KMS-11 (cell line): ENCODE measurements at regions not wholly inside any gene's neighbourhood (a gene's known extent, or its start where the extent isn't known, plus 50 kb on each side); places are given as distances from the start of the nearest gene placed in this dataset.

Source experiments
- H2AFZ ChIP-seq: fragments of 200-600 bp; sonication (generic); 2 replicates; pipeline ENCODE4 v1.6.1; 2016; ENCODE audit warnings: antibody characterized with exemption, mixed run types, low read depth
- H3K27ac ChIP-seq: fragments of 200-600 bp; sonication (generic); 2 replicates; pipeline ENCODE4 v1.6.1; 2016; ENCODE audit warnings: mild to moderate bottlenecking, mixed run types
- H3K27me3 ChIP-seq: fragments of 200-600 bp; sonication (generic); 2 replicates; pipeline ENCODE4 v1.6.1; 2017; ENCODE audit warnings: mild to moderate bottlenecking, low read depth, mixed run types, moderate library complexity; ENCODE audit not compliant: insufficient read depth
- H3K36me3 ChIP-seq: fragments of 200-600 bp; sonication (generic); 2 replicates; pipeline ENCODE4 v1.6.1; 2017; ENCODE audit warnings: mild to moderate bottlenecking, mixed run types; ENCODE audit not compliant: insufficient read depth
- H3K4me1 ChIP-seq: fragments of 200-600 bp; sonication (generic); 2 replicates; pipeline ENCODE4 v1.6.1; 2016; ENCODE audit warnings: mild to moderate bottlenecking, low read depth, mixed run types; ENCODE audit not compliant: poor library complexity, severe bottlenecking
- H3K4me2 ChIP-seq: fragments of 200-600 bp; sonication (generic); 2 replicates; pipeline ENCODE4 v1.7.0; 2016; ENCODE audit warnings: mild to moderate bottlenecking, mixed run types
- H3K4me3 ChIP-seq: fragments of 200-600 bp; sonication (generic); IDR thresholded peaks from 2 replicates; pipeline ENCODE4 v1.6.1; 2017; ENCODE audit warnings: low read depth, low read length, mixed read lengths; ENCODE audit not compliant: insufficient read depth
- H3K79me2 ChIP-seq: fragments of 200-600 bp; sonication (generic); 2 replicates; pipeline ENCODE4 v1.6.1; 2016; ENCODE audit warnings: low read depth, mixed run types; ENCODE audit not compliant: insufficient read depth
- H3K9ac ChIP-seq: fragments of 200-600 bp; sonication (generic); 2 replicates; pipeline ENCODE4 v1.6.1; 2016; ENCODE audit warnings: mild to moderate bottlenecking, mixed run types
- H4K20me1 ChIP-seq: fragments of 200-600 bp; sonication (generic); 2 replicates; pipeline ENCODE4 v1.6.1; 2016; ENCODE audit warnings: mild to moderate bottlenecking, mixed run types; ENCODE audit not compliant: insufficient read depth
- TF ChIP-seq, protein P1 (sequence below): fragments of 200-600 bp; sonication (generic); conservative IDR thresholded peaks from 2 replicates; pipeline ENCODE4 v1.6.1; 2017; ENCODE audit warnings: low read depth, mild to moderate bottlenecking, antibody characterized with exemption, low read length, moderate library complexity, mixed read lengths

DNA sequence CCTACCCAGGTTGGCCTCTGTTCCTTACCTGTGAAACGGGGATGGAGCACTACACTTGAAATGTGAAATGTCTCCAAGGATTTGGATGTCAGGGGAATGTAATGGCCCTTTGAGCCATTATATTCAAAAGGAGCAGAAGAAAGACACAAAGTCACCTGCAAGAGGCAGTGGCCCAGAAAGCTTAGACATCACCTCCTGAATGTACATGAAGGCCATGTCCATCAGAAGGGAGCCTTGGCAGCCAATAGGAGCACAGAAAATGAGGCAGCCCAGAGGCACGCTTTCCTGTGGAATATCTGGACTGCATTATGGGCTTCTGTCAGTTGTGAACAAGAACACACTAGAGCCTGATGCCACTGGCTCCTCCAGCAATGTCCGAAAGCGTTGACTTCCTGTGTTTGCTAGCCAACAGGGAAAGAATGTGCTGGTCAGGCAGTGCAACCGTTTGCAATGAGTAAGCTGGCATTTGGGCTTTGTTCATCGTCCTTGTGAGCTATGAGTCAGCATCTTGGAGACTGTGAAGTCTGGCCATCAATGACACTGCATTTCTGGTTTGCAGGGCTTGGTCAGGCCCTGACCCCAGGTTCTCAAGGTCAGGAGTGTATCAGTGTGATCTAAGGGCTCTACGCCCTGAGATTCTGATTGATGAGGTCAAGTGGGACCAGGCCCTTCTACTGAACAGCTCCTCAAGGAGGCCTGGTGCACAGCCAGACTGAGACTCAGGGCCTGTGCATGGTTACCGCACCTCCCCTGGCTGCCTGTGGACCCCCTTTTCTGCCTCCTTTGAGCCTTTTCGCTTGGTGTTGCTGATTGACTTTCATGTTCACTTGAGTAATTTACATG lies 222.4 kb downstream of the RPS24 start:
- Histone ChIP-seq H3K27me3 (no peaks in the 10 kb centered on the region), H3K4me3 (no peak overlapping the region), H3K79me2 (no peaks in the 10 kb centered on the region), H3K4me1 (no peaks in the 10 kb centered on the region), H2AFZ (no peak overlapping the region), H3K27ac (no peak overlapping the region), H3K4me2 (no peak overlapping the region), H3K9ac (no peak overlapping the region), H4K20me1 (no peaks in the 10 kb centered on the region), H3K36me3 (no peaks in the 10 kb centered on the region)
- TF ChIP-seq, protein P1, sequence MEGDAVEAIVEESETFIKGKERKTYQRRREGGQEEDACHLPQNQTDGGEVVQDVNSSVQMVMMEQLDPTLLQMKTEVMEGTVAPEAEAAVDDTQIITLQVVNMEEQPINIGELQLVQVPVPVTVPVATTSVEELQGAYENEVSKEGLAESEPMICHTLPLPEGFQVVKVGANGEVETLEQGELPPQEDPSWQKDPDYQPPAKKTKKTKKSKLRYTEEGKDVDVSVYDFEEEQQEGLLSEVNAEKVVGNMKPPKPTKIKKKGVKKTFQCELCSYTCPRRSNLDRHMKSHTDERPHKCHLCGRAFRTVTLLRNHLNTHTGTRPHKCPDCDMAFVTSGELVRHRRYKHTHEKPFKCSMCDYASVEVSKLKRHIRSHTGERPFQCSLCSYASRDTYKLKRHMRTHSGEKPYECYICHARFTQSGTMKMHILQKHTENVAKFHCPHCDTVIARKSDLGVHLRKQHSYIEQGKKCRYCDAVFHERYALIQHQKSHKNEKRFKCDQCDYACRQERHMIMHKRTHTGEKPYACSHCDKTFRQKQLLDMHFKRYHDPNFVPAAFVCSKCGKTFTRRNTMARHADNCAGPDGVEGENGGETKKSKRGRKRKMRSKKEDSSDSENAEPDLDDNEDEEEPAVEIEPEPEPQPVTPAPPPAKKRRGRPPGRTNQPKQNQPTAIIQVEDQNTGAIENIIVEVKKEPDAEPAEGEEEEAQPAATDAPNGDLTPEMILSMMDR = no peak

DNA sequence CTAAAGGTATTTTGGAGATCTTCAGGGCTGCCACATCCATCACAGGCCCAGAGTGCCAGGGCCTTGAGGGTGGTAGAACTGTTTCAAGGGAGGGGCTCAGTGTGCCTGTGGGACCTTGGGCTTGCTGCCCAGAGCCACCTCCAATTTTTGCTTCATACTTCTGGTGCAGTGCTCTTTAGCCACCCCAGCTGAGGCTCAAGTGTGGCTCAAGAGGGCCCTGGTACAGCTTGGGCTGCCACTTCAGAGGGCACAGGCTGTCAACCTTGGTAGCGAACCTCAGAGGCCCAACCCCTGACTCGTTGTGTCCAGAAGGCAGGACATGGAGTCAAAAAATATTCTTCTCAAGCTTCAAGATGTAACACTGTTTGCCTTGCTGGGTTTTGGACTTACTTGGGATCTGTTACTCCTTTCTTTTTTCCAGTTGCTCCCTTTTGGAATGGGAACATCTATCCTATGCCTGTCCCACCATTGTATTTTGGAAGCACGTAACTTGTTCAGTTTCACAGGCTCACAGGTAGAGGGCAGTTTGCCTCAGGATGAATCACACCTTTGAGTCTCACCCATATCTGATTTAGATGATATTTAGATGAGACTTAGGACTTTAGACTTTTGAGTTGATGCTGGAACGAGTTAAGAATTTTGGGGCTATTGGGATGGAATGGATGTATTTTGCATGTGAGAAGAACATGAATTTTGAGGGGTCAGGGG lies 224.8 kb downstream of the RPS24 start:
- Histone ChIP-seq H3K9ac (no peak overlapping the region), H3K27me3 (no peaks in the 10 kb centered on the region), H3K4me1 (no peaks in the 10 kb centered on the region), H3K36me3 (no peaks in the 10 kb centered on the region), H2AFZ (no peak overlapping the region), H3K4me3 (no peak overlapping the region), H4K20me1 (no peaks in the 10 kb centered on the region), H3K4me2 (no peak overlapping the region), H3K79me2 (no peaks in the 10 kb centered on the region), H3K27ac (no peak overlapping the region)
- TF ChIP-seq, protein P1 = no peak

GRCh38 chr10:78259391-78259790 lies 225.7 kb downstream of the RPS24 start:
- no peaks in the 10 kb centered on the region for H4K20me1 ChIP-seq
- no peaks in the 10 kb centered on the region for H3K79me2 ChIP-seq
- H3K27ac ChIP-seq = no peak overlapping the region
- H3K9ac ChIP-seq = no peak overlapping the region
- H3K4me1 ChIP-seq = no peaks in the 10 kb centered on the region
- H3K4me2 ChIP-seq = no peak overlapping the region
- H3K4me3 ChIP-seq = no peak overlapping the region
- H3K36me3 ChIP-seq = no peaks in the 10 kb centered on the region
- no peak overlapping the region for H2AFZ ChIP-seq
- TF ChIP-seq, protein P1 = no peak
- no peaks in the 10 kb centered on the region for H3K27me3 ChIP-seq

- H4K20me1 ChIP-seq = no peaks in the 10 kb centered on the region
- no peaks in the 10 kb centered on the region for H3K27me3 ChIP-seq
- no peaks in the 10 kb centered on the region for H3K79me2 ChIP-seq
- no peaks in the 10 kb centered on the region for H3K36me3 ChIP-seq
- no peak overlapping the region for H3K9ac ChIP-seq
- H3K4me3 ChIP-seq = no peak overlapping the region
- no peak overlapping the region for H2AFZ ChIP-seq
- no peak overlapping the region for H3K27ac ChIP-seq
- TF ChIP-seq, protein P1 = no peak
- H3K4me1 ChIP-seq = no peaks in the 10 kb centered on the region
- no peak overlapping the region for H3K4me2 ChIP-seq
Measured at GRCh38 chr10:78260141-78260540, 226.5 kb downstream of the RPS24 start.
